Heart right ventricle (tissue), 16 donors: ENCODE measurements at regions not wholly inside any gene's neighbourhood (a gene's known extent, or its start where the extent isn't known, plus 50 kb on each side); places are given as distances from the start of the nearest gene placed in this dataset.

Experiments
- ATAC-seq, 8 donors: fragments of 200-7000 bp; cut with Tn5 transposase; one replicate each; pipeline ENCODE4 v1.9.1; 2020; ENCODE audit warnings: mild to moderate bottlenecking in 8 of 8, moderate library complexity in 8 of 8, moderate number of reproducible peaks in 1 of 8
- DNase-seq, 2 donors: peaks; one replicate each; pipeline ENCODE4 v3.0.0-alpha.2; 2020
- H3K27ac ChIP-seq, 10 donors: fragments of 200-600 bp; sonication (generic) in 2 of 10; one replicate each; pipeline versions ENCODE4 v1.5.0 to v1.8.0; 2020 to 2022; ENCODE audit warnings: mild to moderate bottlenecking in 3 of 10
- H3K27me3 ChIP-seq, 7 donors: fragments of 200-600 bp; one replicate each; pipeline ENCODE4 v1.8.0; 2021 to 2022; ENCODE audit warnings: mild to moderate bottlenecking in 2 of 7
- H3K36me3 ChIP-seq, 9 donors: fragments of 200-600 bp; sonication (generic) in 1 of 9; one replicate each; pipeline versions ENCODE4 v1.5.0 to v1.8.0; 2020 to 2022; ENCODE audit warnings: mild to moderate bottlenecking in 2 of 9
- H3K4me1 ChIP-seq, 9 donors: fragments of 200-600 bp; sonication (generic) in 1 of 9; one replicate each; pipeline versions ENCODE4 v1.5.0 to v1.8.0; 2020 to 2022; ENCODE audit warnings: mild to moderate bottlenecking in 4 of 9
- H3K4me3 ChIP-seq, 10 donors: fragments of 200-600 bp; sonication (generic) in 2 of 10; one replicate each; pipeline versions ENCODE4 v1.5.0 to v1.8.0; 2020 to 2022; ENCODE audit warnings: mild to moderate bottlenecking in 7 of 10, moderate library complexity in 2 of 10
- H3K9me3 ChIP-seq, 11 donors: fragments of 200-600 bp in 10 of 11; sonication (generic) in 2 of 11; one replicate each; pipeline versions ENCODE4 v1.5.0 to v1.8.0; 2013 to 2022; ENCODE audit warnings: mild to moderate bottlenecking in 2 of 11, control low read depth in 1 of 11, moderate library complexity in 1 of 11
- CTCF ChIP-seq, 9 donors: fragments of 200-600 bp; sonication (generic) in 2 of 9; IDR thresholded peaks; one replicate each; pipeline versions ENCODE4 v1.5.0 to v1.8.0; 2021 to 2022; ENCODE audit warnings: antibody characterized with exemption in 9 of 9, mild to moderate bottlenecking in 5 of 9, moderate library complexity in 1 of 9
- WGBS, 2 donors: extraction: QIAGEN DNeasy Blood & Tissue Kit; methylation state at CpG; one replicate each; pipeline ENCODE4 v1.1.7; 2013; ENCODE audit warnings: inconsistent platforms in 1 of 2; 5-methylcytosine and 5-hydroxymethylcytosine counted together
- intact Hi-C, 10 donors: fragments of 100-400 bp; cut with DNase I; formaldehyde crosslinking; loops; one replicate each; pipeline versions ENCODE4 v1.11.1 to v1.14.2; 2022
- donor health status: Arrhythmogenic right ventricular cardiomyopathy.
- donor health status: ischemic (EF 13 %, LVEDD 7.1; RV severe dilation, severe dysfunction).
- donor health status: healthy with polysubstance abuse.
- donor health status: DM: no; HTN: yes; CAD: no.
- donor health status: DM: no; HTN: no; CAD: no.
- donor health status: ischemic (EF 25% LVEDD 6.9; RV normal size, moderate dysfunction).
- donor health status: ischemic (EF 25% LVEDD 5.7; RV mildly dilated, moderate dysfunction).
- donor health status: healthy.
- donor health status: DM: yes; HTN: yes; CAD: no.
- donor health status: Ischemic cardiomyopathy.
- donor health status: ischemic (EF 35%, LVEDD 5.7; RV mildly dilated, moderate dysfunction).
- donor health status: nonischemic (EF 11% LVEDD 7.7; RV severe dilation, severe dysfunction).
- donor health status: DM: yes; HTN: yes; CAD: no.
- donor health status: PGD.
- donor health status: ischemic (EF 29% LVEDD 5.4; RV normal size, mild dysfunction).
- donor health status: nonischemic (EF 23%, LVEDD 6.1; RV moderate dilation, normal function).

GRCh38 chr7:67571026-67571545 lies 574.5 kb downstream of the TYW1 start:
- no peak for DNase-seq
- H3K27me3 ChIP-seq, result peaks cover 0 to 5% (median 0%) of the 10 kb centered on the region in 7 donors
- peaks cover 0 to 16% (median 8%) of the 10 kb centered on the region in 11 donors for H3K9me3 ChIP-seq
- no peak for ATAC-seq
- TF ChIP-seq CTCF (IDR thresholded peaks at IDR 0.05), result no peak
- no peak overlapping the region for H3K27ac ChIP-seq
- no peaks in the 10 kb centered on the region for H3K4me1 ChIP-seq
- 74 to 82% methylated on average over 7 of the region's 7 CpGs for WGBS, 2 donors
- H3K4me3 ChIP-seq, result no peak overlapping the region
- intact Hi-C loops, result no loop called here
- H3K36me3 ChIP-seq, result no peaks in the 10 kb centered on the region

GRCh38 chr7:67573639-67574038 lies 577.0 kb downstream of the TYW1 start:
- no peak overlapping the region for H3K4me3 ChIP-seq
- DNase-seq, result no peak
- peaks cover 0 to 16% (median 8%) of the 10 kb centered on the region in 11 donors for H3K9me3 ChIP-seq
- WGBS, 2 donors, result 81 to 85% methylated on average over 4 of the region's 4 CpGs
- no peak for ATAC-seq
- H3K27me3 ChIP-seq, result peaks cover 0 to 5% (median 0%) of the 10 kb centered on the region in 7 donors
- H3K4me1 ChIP-seq, result no peaks in the 10 kb centered on the region
- no peaks in the 10 kb centered on the region for H3K36me3 ChIP-seq
- no peak overlapping the region for H3K27ac ChIP-seq
- no peak for TF ChIP-seq CTCF (IDR thresholded peaks at IDR 0.05)
- intact Hi-C loops, result no loop called here

- TF ChIP-seq CTCF (IDR thresholded peaks at IDR 0.05), result no peak
Measured at GRCh38 chr7:67588631-67589030, 592.0 kb downstream of the TYW1 start.

GRCh38 chr7:67589183-67589582 lies 592.5 kb downstream of the TYW1 start:
- TF ChIP-seq CTCF (IDR thresholded peaks at IDR 0.05), result no peak
- peaks cover 0 to 56% (median 10%) of the 10 kb centered on the region in 11 donors for H3K9me3 ChIP-seq
- no peaks in the 10 kb centered on the region for H3K36me3 ChIP-seq
- H3K27me3 ChIP-seq, result peaks cover 0 to 8% (median 0%) of the 10 kb centered on the region in 7 donors
- ATAC-seq, result no peak
- 76 to 82% methylated on average over 10 of the region's 10 CpGs for WGBS, 2 donors
- intact Hi-C loops, result no loop called here
- no peak overlapping the region for H3K27ac ChIP-seq
- H3K4me1 ChIP-seq, result no peaks in the 10 kb centered on the region
- H3K4me3 ChIP-seq, result no peak overlapping the region
- no peak for DNase-seq

More at GRCh38 chr7:67588631-67589030, 592.0 kb downstream of the TYW1 start:
- H3K27me3 ChIP-seq, result peaks cover 0 to 3% (median 0%) of the 10 kb centered on the region in 7 donors
- H3K36me3 ChIP-seq, result no peaks in the 10 kb centered on the region
- H3K9me3 ChIP-seq, result peaks cover 0 to 61% (median 10%) of the 10 kb centered on the region in 11 donors
- no peak overlapping the region for H3K27ac ChIP-seq
- intact Hi-C loops, result no loop called here
- H3K4me1 ChIP-seq, result no peaks in the 10 kb centered on the region
- DNase-seq (no peak), ATAC-seq (no peak)
- H3K4me3 ChIP-seq, result no peak overlapping the region
- 71 to 78% methylated on average over 5 of the region's 5 CpGs for WGBS, 2 donors
